BLaER1 treated with 17β-estradiol and CSF1 and Interleukin-3, amounts not matched to agents 10 nM and 100 nM (cell line): ENCODE measurements at regions not wholly inside any gene's neighbourhood (a gene's known extent, or its start where the extent isn't known, plus 50 kb on each side); places are given as distances from the start of the nearest gene placed in this dataset.
A peak's percentile ranks its signal among the peaks of the same experiment; 100 is the strongest.

Source experiments
- H3K27ac ChIP-seq, 11 experiments: shearing (Covaris generic); formaldehyde crosslinking; 2 replicates each; pipeline ENCODE4 v1.8.1; 2022
- H3K27me3 ChIP-seq, 11 experiments: shearing (Covaris generic); formaldehyde crosslinking; 2 replicates each; pipeline ENCODE4 v1.8.1; 2022
- H3K36me3 ChIP-seq, 11 experiments: shearing (Covaris generic); formaldehyde crosslinking; 2 replicates each; pipeline ENCODE4 v1.8.1; 2022
- H3K4me1 ChIP-seq, 10 experiments: shearing (Covaris generic); formaldehyde crosslinking; 2 replicates each; pipeline ENCODE4 v1.8.1; 2022
- H3K4me2 ChIP-seq, 11 experiments: shearing (Covaris generic); formaldehyde crosslinking; 2 replicates each; pipeline ENCODE4 v1.8.1; 2022
- H3K4me3 ChIP-seq, 10 experiments: shearing (Covaris generic); formaldehyde crosslinking; 2 replicates each; pipeline ENCODE4 v1.8.1; 2022
- H3K9ac ChIP-seq, 11 experiments: shearing (Covaris generic); formaldehyde crosslinking; 2 replicates each; pipeline ENCODE4 v1.8.1; 2022
- H3K9me3 ChIP-seq, 11 experiments: shearing (Covaris generic); formaldehyde crosslinking; replicated peaks in 1 of 11; 2 replicates each; pipeline ENCODE4 v1.8.1; 2022
- H4K20me1 ChIP-seq, 11 experiments: shearing (Covaris generic); formaldehyde crosslinking; 2 replicates each; pipeline ENCODE4 v1.8.1; 2022
- Cebpa-rat ChIP-seq, 11 experiments: shearing (Covaris generic); IDR thresholded peaks; 2 replicates each; pipeline ENCODE4 v1.8.1; 2022

GRCh38 chr2:226423498-226423960 lies 376.1 kb downstream of the IRS1 start:
- peak overlapping the region in 7 of 10 experiments; percentile 0 to 43 (median 24); a peak in 9 of 20 replicates for H3K4me3 ChIP-seq

GRCh38 chr2:226420646-226421045 lies 379.0 kb downstream of the IRS1 start:
- peak overlapping the region in 1 of 11 experiments; percentile 6; a peak in 1 of 22 replicates for H3K27ac ChIP-seq
- H3K4me2 ChIP-seq, result peak overlapping the region in 7 of 11 experiments; percentile 18 to 57 (median 38); a peak in 12 of 22 replicates
- H3K9ac ChIP-seq, result no peak overlapping the region
- H3K4me1 ChIP-seq, result peaks cover 27 to 46% (median 43%) of the 10 kb centered on the region in 10 experiments
- no peaks in the 10 kb centered on the region for H4K20me1 ChIP-seq
- H3K36me3 ChIP-seq, result no peaks in the 10 kb centered on the region
- no peak overlapping the region for H3K4me3 ChIP-seq
- H3K27me3 ChIP-seq, result peaks cover 0 to 30% (median 0%) of the 10 kb centered on the region in 11 experiments; a peak in 5 of 22 replicates
- TF ChIP-seq Cebpa-rat (IDR thresholded peaks at IDR 0.05), result no peak
- H3K9me3 ChIP-seq, result no peaks in the 10 kb centered on the region; a peak in 2 of 22 replicates

More at GRCh38 chr2:226423498-226423960, 376.1 kb downstream of the IRS1 start:
- Histone ChIP-seq H3K27me3 (peaks cover 0 to 31% (median 0%) of the 10 kb centered on the region in 11 experiments; a peak in 5 of 22 replicates), H3K4me2 (peak overlapping the region; percentile 73 to 93 (median 86)), H3K27ac (peak overlapping the region in 8 of 11 experiments; percentile 6 to 64 (median 46); a peak in 15 of 22 replicates), H3K9ac (peak overlapping the region in 8 of 11 experiments; percentile 26 to 58 (median 42); a peak in 11 of 22 replicates), H4K20me1 (no peaks in the 10 kb centered on the region), H3K36me3 (no peaks in the 10 kb centered on the region), H3K4me1 (peaks cover 47 to 73% (median 59%) of the 10 kb centered on the region in 10 experiments), H3K9me3 (no peaks in the 10 kb centered on the region; a peak in 2 of 22 replicates)
- peak in 2 of 11 experiments; percentile 27 to 41; a peak in 1 of 22 replicates for TF ChIP-seq Cebpa-rat (IDR thresholded peaks at IDR 0.05)

- H3K27ac ChIP-seq, result no peak overlapping the region
- H3K4me2 ChIP-seq, result no peak overlapping the region
- no peak overlapping the region for H3K9ac ChIP-seq
- H3K4me3 ChIP-seq, result no peak overlapping the region
- no peak for TF ChIP-seq Cebpa-rat (IDR thresholded peaks at IDR 0.05)
- peaks cover 0 to 10% (median 0%) of the 10 kb centered on the region in 11 experiments; a peak in 1 of 22 replicates for H3K27me3 ChIP-seq
- no peaks in the 10 kb centered on the region for H3K36me3 ChIP-seq
- H3K9me3 ChIP-seq, result no peaks in the 10 kb centered on the region; a peak in 1 of 22 replicates
- H4K20me1 ChIP-seq, result no peaks in the 10 kb centered on the region
- H3K4me1 ChIP-seq, result peaks cover 10 to 40% (median 28%) of the 10 kb centered on the region in 10 experiments
These were observed 381.1 kb downstream of the IRS1 start for GRCh38 chr2:226418521-226418920.

- Histone ChIP-seq H3K9me3 (no peaks in the 10 kb centered on the region), H3K27ac (no peak overlapping the region), H3K27me3 (0 out of 22 replicates have a peak, but pooled peaks cover 0 to 5% (median 0%) of the 10 kb centered on the region in 11 experiments), H4K20me1 (no peaks in the 10 kb centered on the region), H3K4me1 (peaks cover 0 to 9% (median 0%) of the 10 kb centered on the region in 10 experiments; a peak in 4 of 20 replicates), H3K36me3 (no peaks in the 10 kb centered on the region), H3K9ac (no peak overlapping the region), H3K4me2 (peak overlapping the region in 2 of 11 experiments; percentile 12 to 14; a peak in 2 of 22 replicates), H3K4me3 (no peak overlapping the region)
- TF ChIP-seq Cebpa-rat (IDR thresholded peaks at IDR 0.05), result no peak
These were observed 385.3 kb downstream of the IRS1 start for GRCh38 chr2:226414335-226414734.

- H3K9ac ChIP-seq, result no peak overlapping the region
- H3K4me3 ChIP-seq, result no peak overlapping the region
- TF ChIP-seq Cebpa-rat (IDR thresholded peaks at IDR 0.05), result no peak
- H3K27ac ChIP-seq, result no peak overlapping the region
- H3K9me3 ChIP-seq, result no peaks in the 10 kb centered on the region
- no peak overlapping the region; a peak in 1 of 22 replicates for H3K4me2 ChIP-seq
- H3K4me1 ChIP-seq, result peaks cover 0 to 9% (median 0%) of the 10 kb centered on the region in 10 experiments; a peak in 4 of 20 replicates
- no peaks in the 10 kb centered on the region for H3K36me3 ChIP-seq
- no peaks in the 10 kb centered on the region for H3K27me3 ChIP-seq
- no peaks in the 10 kb centered on the region for H4K20me1 ChIP-seq
These were observed 386.0 kb downstream of the IRS1 start for GRCh38 chr2:226413498-226414130.

- no peak overlapping the region for H3K27ac ChIP-seq
These were observed 387.8 kb downstream of the IRS1 start for GRCh38 chr2:226411727-226412360.

GRCh38 chr2:226411205-226411604 lies 388.4 kb downstream of the IRS1 start:
- no peak overlapping the region for H3K27ac ChIP-seq
- no peaks in the 10 kb centered on the region for H4K20me1 ChIP-seq
- no peak for TF ChIP-seq Cebpa-rat (IDR thresholded peaks at IDR 0.05)
- no peaks in the 10 kb centered on the region for H3K36me3 ChIP-seq
- peaks cover 0 to 9% (median 0%) of the 10 kb centered on the region in 10 experiments; a peak in 4 of 20 replicates for H3K4me1 ChIP-seq
- H3K4me3 ChIP-seq, result no peak overlapping the region
- H3K27me3 ChIP-seq, result no peaks in the 10 kb centered on the region
- no peak overlapping the region for H3K9ac ChIP-seq
- H3K9me3 ChIP-seq, result no peaks in the 10 kb centered on the region
- no peak overlapping the region for H3K4me2 ChIP-seq

More at GRCh38 chr2:226411727-226412360, 387.8 kb downstream of the IRS1 start:
- Histone ChIP-seq H3K27me3 (no peaks in the 10 kb centered on the region), H3K4me1 (peaks cover 0 to 9% (median 0%) of the 10 kb centered on the region in 10 experiments; a peak in 4 of 20 replicates), H4K20me1 (no peaks in the 10 kb centered on the region), H3K9ac (no peak overlapping the region), H3K4me3 (no peak overlapping the region), H3K36me3 (no peaks in the 10 kb centered on the region), H3K4me2 (no peak overlapping the region), H3K9me3 (no peaks in the 10 kb centered on the region)
- no peak for TF ChIP-seq Cebpa-rat (IDR thresholded peaks at IDR 0.05)

GRCh38 chr2:226410247-226410835 lies 389.3 kb downstream of the IRS1 start:
- Histone ChIP-seq H3K4me3 (no peak overlapping the region), H4K20me1 (no peaks in the 10 kb centered on the region), H3K9me3 (no peaks in the 10 kb centered on the region), H3K4me2 (no peak overlapping the region), H3K9ac (no peak overlapping the region), H3K4me1 (peaks cover 0 to 9% (median 0%) of the 10 kb centered on the region in 10 experiments; a peak in 4 of 20 replicates), H3K36me3 (no peaks in the 10 kb centered on the region), H3K27me3 (no peaks in the 10 kb centered on the region), H3K27ac (no peak overlapping the region)
- no peak for TF ChIP-seq Cebpa-rat (IDR thresholded peaks at IDR 0.05)

- Histone ChIP-seq H3K27ac (no peak overlapping the region), H3K9ac (no peak overlapping the region), H3K9me3 (no peaks in the 10 kb centered on the region), H3K4me1 (peaks cover 0 to 4% (median 0%) of the 10 kb centered on the region in 10 experiments; a peak in 4 of 20 replicates), H3K27me3 (no peaks in the 10 kb centered on the region), H3K36me3 (no peaks in the 10 kb centered on the region), H4K20me1 (no peaks in the 10 kb centered on the region), H3K4me2 (no peak overlapping the region), H3K4me3 (no peak overlapping the region)
- no peak for TF ChIP-seq Cebpa-rat (IDR thresholded peaks at IDR 0.05)
These were observed 390.5 kb downstream of the IRS1 start for GRCh38 chr2:226409134-226409533.
